HG03135 (cell line): ENCODE measurements at regions not wholly inside any gene's neighbourhood (a gene's known extent, or its start where the extent isn't known, plus 50 kb on each side); places are given as distances from the start of the nearest gene placed in this dataset.
"Not testable (repeated sequence)": the region's sequence is repeated elsewhere in the genome, so short reads cannot be mapped to it uniquely, and the experiment has no call there.

Experiments used
- ATAC-seq: cut with Tn5 transposase; IDR thresholded peaks from one replicate; pipeline ENCODE4 v1.9.1; 2021; ENCODE audit warnings: mild to moderate bottlenecking, moderate library complexity; ENCODE audit not compliant: unreplicated experiment

GRCh38 chr15:38115121-38115520, 137.5 kb upstream of the SPRED1 start:
- ATAC-seq: no peak

DNA sequence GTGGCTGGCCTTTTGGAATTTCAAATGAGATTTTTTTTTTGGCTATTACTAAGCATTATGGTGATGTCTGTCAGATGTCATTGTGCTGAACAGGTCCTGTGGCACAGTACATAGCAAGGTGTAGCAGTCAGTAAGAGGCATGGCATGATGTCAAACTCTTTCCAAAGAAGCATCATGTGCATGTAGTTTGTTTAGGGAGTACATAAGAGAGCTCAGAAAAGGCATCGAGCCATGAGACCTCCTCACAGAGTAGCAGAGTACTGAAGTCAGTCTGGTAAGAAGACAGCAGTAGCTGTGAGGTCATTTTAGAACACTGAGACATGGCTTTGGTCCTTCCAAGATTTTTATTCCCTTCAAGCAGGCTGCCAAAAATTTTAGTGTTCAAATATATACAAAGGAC, 134.9 kb upstream of the SPRED1 start:
- ATAC-seq: no peak

- ATAC-seq: not testable (repeated sequence)
Measured at GRCh38 chr15:38119865-38120264, 132.8 kb upstream of the SPRED1 start.

- no peak for ATAC-seq
Measured at GRCh38 chr15:38127306-38127771, 125.3 kb upstream of the SPRED1 start.

- ATAC-seq: no peak
Measured at GRCh38 chr15:38128341-38128781, 124.3 kb upstream of the SPRED1 start.

- ATAC-seq: no peak
Measured at GRCh38 chr15:38128921-38129320, 123.7 kb upstream of the SPRED1 start.

DNA sequence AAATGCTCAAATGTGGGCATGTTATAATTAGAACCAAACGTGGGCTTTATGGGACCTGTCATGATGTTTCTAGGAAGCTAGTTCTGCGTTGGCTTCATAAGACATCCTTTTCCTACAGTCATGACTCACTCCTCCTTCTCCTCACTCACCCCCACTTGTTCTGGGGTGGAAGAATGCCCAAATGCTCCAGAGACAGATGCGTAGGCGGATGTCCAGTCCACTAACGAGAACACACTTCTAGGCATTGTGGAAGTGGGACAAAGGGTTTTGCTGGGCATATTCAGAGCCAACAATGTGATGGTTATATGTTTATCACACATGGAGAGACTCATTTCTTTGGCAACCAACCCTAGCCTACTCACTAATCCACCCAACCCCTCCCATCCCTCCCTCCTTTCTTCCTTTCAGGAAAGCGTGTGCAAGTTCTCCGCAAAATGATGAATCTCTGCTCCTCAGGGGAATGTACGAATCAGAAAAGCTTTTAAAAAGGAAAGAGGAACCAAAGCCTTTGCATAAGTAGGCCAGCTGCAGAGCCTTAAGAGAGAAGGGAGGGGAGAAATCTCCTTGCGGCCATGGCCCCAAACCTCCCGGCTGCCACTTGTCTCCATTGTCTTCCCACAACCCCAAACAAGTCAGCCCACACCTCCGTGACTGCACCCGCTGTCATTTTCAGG, 123.0 kb upstream of the SPRED1 start:
- no peak for ATAC-seq

DNA sequence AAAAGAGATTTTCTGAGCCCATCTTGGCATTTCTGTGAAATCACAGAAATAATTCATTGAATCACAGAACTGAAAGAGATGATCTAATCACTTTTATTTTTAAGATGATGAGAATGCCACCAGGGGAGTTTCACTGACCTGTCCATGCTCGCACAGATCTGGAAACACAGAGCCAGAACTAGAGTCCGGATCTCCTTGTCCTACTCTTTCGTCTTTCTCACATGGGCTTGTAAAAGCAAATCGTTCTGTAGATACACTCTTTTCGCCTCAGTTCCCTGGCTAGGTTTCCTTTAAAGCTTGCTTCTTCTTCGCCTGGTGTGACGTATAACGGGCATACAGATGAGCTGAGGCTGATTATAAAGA, 122.5 kb upstream of the SPRED1 start:
- ATAC-seq: no peak

- ATAC-seq: no peak
Measured at GRCh38 chr15:38130740-38131498, 121.7 kb upstream of the SPRED1 start.

DNA sequence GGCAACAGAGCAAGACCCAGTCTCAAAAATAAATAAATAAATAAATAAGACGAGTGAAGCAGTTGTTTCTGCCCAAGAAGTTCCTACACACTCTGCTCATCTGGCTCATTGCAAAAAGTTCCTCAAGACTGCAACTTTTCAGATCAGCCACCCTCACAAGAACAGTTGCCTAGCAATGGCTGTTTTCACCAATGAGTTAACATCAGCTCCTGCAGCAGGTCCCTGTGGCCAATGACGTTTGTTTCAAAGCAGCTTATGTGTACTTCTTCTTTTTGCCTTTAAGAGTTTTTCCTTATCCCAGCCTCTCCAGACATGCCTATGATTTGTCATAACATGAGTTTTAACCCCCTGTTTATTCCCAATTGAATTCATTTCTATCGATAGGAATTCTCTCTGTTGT, 118.4 kb upstream of the SPRED1 start:
- no peak for ATAC-seq

GRCh38 chr15:38142195-38142594, 110.4 kb upstream of the SPRED1 start:
- not testable (repeated sequence) for ATAC-seq

DNA sequence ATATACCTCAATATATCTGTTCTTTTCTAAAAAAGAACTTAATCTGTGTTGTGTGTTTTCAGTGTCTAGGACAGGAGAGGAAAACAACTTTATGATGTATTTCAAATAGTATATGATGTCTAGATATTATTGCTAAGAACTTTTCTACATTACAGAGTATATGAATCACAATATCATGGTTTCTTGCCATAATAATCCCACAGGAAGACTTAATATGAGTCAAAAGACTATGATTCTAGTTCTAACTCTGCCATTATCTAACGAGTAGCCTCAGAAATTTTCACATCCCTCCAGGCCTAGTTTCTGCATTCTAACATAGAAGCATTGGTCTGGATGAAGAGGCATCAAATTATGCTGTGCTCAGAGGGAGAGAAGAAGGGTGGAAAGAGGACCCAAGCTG, 107.7 kb upstream of the SPRED1 start:
- no peak for ATAC-seq

DNA sequence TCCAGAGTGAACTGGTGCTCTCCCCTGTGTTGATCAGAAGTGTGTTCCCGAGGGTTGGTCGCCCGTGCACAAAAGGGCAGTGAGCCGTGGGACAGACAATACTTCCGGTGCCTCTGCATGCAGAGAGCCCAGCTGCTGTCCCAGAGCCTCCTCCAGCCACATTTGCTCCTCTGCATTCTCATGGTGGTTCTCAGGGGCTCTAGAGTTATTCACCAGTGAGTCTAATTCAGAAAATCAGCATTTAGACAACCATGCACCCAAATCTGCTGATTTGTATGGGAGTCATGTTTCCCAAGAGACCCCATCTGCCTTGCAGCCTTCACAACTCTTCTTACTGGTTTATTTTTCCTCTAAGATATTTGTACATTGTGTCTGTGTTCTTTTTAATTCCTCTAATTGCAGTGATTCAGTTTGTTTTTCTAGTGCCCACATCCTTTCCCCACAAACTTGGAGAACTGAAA, 107.0 kb upstream of the SPRED1 start:
- no peak for ATAC-seq

DNA sequence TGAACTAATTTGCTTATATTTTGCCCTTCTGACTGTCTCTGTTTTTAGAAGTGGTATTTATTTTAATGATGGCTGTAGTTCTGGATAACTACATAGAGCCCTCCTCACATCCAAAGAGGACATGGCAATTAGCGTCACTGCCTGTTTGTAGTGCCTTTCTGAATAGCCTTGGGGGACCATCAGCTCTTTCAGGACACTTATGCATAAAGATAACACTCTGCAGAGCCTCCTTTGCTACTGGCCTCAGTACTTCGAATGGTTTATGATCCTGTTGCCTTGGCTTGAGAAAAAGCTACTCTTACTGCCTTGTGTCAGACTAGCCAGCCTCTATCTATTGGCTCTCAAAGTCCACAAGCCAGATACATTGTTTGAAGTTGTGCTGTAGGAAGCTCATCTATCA, 105.4 kb upstream of the SPRED1 start:
- no peak for ATAC-seq

DNA sequence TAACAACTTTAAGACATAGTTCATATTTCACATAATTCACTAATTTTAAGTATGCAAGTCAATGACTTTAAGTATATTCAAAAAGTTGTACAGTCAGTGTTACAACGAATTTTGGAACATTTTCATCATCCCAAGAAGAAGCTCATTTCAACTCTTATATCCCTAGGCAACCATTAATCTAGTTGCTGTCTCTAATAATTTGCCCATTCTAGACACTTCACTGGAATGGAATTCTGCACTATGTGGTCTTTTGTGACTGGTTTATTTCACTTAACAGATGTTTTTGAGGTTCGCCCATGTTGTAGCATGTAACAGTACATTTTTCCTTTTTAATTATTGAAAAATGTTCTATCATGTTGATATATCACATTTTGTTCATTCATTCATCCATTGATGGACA, 104.2 kb upstream of the SPRED1 start:
- no peak for ATAC-seq

GRCh38 chr15:38149315-38149714, 103.3 kb upstream of the SPRED1 start:
- no peak for ATAC-seq

GRCh38 chr15:38150148-38150547, 102.5 kb upstream of the SPRED1 start:
- ATAC-seq: no peak

DNA sequence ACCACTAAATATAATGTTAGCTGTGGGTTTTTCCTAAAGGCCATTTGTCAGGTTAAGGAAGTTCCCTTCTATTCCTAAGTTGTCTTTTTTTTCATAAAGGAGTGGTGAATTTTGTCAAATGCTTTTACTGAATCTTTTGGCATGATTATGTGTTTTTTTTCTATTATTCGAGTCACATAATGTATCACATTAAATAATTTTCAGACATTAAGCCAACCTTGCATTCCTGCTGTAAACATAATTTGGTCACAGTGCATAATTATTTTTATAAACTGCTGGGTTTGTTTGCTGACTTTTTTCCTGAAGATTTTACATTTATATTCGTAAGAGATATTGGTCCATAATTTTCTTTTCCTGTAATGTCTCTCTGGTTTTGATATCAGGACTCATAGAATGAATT, 101.8 kb upstream of the SPRED1 start:
- ATAC-seq: no peak

GRCh38 chr15:38153781-38154180, 98.9 kb upstream of the SPRED1 start:
- ATAC-seq: no peak

DNA sequence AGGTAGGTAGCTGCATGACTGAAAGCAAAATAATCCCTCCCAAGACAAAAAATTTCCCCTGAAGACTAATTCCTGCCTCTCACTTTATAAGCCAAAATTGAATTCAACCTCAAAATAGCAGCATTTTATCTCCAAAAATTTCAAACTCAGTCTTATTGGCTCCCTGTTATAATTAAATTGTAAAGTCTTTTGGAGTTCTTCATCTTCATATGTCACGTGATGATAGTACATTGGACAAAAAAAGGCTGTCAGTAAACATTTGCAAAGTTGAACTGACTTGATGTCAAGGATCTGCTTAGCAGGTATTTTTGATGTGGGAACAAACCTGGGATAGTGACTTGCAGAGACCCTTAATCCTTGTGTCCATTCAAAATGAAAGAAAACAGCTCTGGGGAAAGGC, 98.4 kb upstream of the SPRED1 start:
- no peak for ATAC-seq

- no peak for ATAC-seq
Measured at GRCh38 chr15:38154837-38155236, 97.8 kb upstream of the SPRED1 start.

DNA sequence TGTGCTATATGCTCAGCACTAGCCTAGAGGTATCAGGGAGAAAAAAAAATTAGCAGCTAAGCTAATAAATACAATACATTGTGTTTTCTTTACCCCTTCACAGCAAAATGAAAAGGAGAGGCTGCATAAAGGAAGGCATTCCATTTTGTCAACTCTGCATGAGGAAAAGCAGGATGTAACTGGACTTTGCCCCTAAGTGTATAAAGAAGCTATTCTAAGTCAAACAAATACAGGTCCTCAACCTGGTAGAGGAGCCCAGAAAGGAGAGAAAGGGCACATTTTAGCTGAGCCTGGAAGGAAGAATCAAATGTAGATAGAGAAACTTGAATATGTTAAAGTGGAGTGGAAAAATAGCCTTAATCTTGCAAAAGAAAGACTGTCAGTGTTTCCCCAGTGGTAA, 89.0 kb upstream of the SPRED1 start:
- no peak for ATAC-seq
